Peyer's patch (tissue), 4 donors: ENCODE measurements at regions not wholly inside any gene's neighbourhood (a gene's known extent, or its start where the extent isn't known, plus 50 kb on each side); places are given as distances from the start of the nearest gene placed in this dataset.

Experiments
- POLR2A ChIP-seq, 2 donors: fragments of 450-650 bp; IDR thresholded peaks; one replicate each; pipeline ENCODE4 v1.5.1; 2017; ENCODE audit warnings: antibody characterized with exemption in 2 of 2, mild to moderate bottlenecking in 2 of 2, moderate library complexity in 2 of 2
- TF ChIP-seq, protein P1 (sequence below), 6 experiments: fragments of 450-650 bp in 4 of 6; fragments of 200-600 bp in 2 of 6; sonication (generic) in 1 of 6; IDR thresholded peaks; one replicate each; pipeline ENCODE4 v1.5.1; 2017 to 2019; ENCODE audit warnings: antibody characterized with exemption in 6 of 6, mild to moderate bottlenecking in 3 of 6, moderate library complexity in 1 of 6

DNA sequence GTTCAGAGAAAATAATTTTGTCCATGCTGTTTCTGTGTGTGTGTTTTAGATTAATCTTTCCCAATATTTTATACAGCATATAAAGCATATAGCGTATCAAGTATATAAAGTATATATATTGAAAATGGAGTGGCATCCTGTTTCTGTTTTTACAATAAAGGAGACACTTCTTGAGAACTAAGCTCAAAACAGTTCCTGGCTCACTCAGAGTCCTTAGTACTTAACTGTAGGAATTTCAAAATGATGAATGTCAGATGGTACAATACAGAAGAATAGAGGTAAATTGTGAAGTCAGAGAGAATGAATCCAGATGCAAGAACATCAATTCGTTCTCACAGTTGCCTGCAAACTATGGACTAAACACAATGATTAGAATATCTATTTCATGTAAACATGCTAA lies 68.7 kb upstream of the TAS2R1 start:
- TF ChIP-seq, protein P1, sequence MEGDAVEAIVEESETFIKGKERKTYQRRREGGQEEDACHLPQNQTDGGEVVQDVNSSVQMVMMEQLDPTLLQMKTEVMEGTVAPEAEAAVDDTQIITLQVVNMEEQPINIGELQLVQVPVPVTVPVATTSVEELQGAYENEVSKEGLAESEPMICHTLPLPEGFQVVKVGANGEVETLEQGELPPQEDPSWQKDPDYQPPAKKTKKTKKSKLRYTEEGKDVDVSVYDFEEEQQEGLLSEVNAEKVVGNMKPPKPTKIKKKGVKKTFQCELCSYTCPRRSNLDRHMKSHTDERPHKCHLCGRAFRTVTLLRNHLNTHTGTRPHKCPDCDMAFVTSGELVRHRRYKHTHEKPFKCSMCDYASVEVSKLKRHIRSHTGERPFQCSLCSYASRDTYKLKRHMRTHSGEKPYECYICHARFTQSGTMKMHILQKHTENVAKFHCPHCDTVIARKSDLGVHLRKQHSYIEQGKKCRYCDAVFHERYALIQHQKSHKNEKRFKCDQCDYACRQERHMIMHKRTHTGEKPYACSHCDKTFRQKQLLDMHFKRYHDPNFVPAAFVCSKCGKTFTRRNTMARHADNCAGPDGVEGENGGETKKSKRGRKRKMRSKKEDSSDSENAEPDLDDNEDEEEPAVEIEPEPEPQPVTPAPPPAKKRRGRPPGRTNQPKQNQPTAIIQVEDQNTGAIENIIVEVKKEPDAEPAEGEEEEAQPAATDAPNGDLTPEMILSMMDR (IDR thresholded peaks at IDR 0.05), result no peak
- TF ChIP-seq POLR2A (IDR thresholded peaks at IDR 0.05), result no peak
